Stimulated activated CD4-positive, alpha-beta T cell treated with anti-CD3 and anti-CD28 coated beads, TNF-alpha, amount 100 ng/mL, for 48 hours (primary cell): ENCODE measurements at regions not wholly inside any gene's neighbourhood (a gene's known extent, or its start where the extent isn't known, plus 50 kb on each side); places are given as distances from the start of the nearest gene placed in this dataset.

Experiments
- DNase-seq, 3 donors: peaks; one replicate each; pipeline ENCODE4 v3.0.0-alpha.2; 2020; ENCODE audit warnings: low read depth in 3 of 3

DNA sequence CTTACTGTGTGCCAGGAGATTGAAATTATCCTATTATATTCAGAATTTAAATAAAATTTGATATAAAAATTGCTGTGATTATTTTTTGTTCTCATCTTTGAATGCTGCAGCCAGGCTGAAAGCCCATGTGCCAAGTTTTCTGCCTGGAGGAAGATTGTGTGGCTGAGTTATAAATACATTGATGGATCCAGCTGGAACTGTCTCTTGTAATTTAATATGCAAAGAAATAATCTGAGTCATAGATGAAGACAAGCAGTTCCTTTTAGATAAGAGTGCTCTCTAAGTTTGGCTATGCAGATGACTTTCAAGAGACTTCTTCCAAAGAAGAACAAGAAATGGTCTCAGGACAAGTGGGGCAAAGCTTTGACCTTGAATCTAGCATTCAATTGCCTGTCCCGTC is 871.0 kb downstream of the CDH11 start:
- no peak for DNase-seq

GRCh38 chr16:64242492-64242891 is 879.4 kb downstream of the CDH11 start:
- no peak for DNase-seq

DNA sequence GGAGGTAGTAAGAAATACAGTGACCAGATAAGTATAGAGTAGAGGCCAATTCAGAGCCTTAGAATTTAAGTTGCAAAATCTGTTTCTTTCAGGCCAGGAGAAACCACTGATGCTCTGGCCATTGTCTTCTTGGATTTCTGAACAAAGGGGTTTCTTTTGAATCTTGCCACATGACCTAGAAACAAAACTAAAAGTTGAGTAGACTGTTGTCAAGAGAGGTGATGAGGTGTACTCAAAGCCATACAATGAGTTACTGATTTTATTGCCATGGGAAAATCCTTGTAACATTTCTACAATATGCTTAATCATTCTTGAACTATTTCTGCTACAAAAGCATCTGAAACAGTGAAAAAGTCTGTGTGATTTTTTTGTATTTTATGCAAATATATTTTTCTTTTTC is 881.3 kb downstream of the CDH11 start:
- no peak for DNase-seq

- no peak for DNase-seq
Measured at GRCh38 chr16:64238571-64238970, 883.3 kb downstream of the CDH11 start.

DNA sequence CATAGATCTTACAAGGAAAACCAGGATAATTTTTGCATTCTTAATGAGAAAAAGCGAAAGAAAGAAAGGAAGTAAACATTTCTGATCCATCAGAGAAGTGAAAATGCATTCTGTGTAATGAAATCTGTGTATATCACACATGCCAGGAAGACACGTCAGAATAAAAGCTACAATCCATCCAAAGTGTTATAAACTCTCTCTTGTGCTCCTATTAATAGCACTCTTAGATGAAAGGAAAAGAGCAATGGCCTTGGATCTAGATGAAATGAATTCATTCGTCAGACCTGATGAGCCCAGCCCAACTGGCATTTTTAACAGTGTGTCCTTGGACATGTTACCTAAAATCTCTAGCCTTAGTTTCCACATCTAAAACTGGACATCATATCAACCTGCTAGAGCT is 885.5 kb downstream of the CDH11 start:
- no peak for DNase-seq

- DNase-seq, result no peak
Measured at GRCh38 chr16:64234200-64234599, 887.7 kb downstream of the CDH11 start.

DNA sequence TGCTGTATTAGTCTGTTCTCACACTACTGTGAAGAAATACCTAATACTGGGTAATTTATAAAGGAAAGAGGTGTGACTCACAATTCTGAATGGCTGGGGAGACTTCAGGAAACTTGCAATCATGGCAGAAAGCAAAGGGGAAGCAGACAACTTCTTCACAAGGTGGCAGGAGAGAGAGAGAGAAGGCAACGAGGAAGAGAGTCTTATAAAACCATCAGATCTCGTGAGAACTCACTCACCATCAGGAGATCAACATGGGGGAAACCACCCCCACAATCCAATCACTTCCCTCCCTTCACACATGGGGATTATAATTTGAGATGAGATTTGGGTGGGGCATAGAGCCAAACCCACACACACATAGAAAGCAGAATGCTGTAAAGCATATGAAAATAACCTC is 896.2 kb downstream of the CDH11 start:
- DNase-seq, result no peak

GRCh38 chr16:64225036-64225435 is 896.8 kb downstream of the CDH11 start:
- DNase-seq, result no peak

GRCh38 chr16:64217789-64218535 is 903.9 kb downstream of the CDH11 start:
- DNase-seq, result no peak

DNA sequence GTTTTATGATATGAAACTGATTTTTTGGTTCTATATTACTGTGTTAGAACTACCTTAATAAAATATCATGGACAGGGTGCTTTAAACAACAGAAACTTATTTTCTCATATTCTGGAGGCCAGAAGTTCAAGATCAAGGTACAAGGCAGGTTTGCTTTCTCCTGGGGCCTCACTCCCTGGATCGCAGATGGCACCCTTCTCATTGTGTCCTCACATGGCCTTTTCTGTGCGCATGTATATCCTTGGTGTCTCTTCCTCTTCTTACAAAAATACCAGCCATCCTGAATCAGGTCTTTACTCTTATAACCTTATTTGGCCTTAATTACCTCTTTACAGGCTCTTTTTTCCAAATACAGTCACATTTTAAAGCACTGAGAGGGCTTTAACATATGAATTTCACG is 906.1 kb downstream of the CDH11 start:
- DNase-seq, result no peak

GRCh38 chr16:64211331-64211730 is 910.5 kb downstream of the CDH11 start:
- DNase-seq, result no peak

DNA sequence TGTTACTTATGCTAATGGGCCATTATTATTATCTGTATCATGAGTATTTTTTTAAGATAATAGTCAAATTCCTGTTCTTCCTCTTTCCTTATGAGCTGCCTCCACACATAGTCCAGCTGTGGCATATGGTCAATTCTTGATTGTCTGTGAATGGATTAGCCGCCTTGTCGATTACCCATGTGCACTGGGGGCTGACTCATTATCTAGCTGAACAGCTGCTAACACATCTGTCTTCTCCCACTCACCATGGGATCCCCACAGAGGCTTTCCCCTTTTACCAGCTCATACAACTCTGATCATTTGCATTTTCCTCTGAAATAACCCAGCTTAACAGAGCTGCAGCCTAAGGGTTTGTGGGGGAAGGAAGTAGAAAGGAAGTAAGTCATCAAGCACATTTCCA is 915.0 kb downstream of the CDH11 start:
- DNase-seq, result no peak

DNA sequence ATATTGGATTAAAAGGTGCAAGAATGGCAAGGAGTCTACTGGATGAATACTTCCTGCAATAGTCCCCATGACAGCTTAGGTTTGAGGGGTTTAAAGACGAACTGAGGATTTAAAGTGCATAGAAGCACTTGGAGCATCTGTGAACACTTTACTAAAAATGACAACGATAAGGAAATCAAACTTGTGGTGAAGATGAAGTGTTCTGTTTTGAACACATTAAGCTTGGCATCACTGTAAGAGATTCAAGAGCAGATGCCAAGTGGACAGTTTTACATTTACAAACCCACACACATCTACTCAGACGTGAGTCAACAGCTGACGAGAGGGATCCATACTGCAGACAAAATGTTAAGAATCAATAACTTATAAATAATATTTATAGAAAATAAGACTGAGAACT is 918.7 kb downstream of the CDH11 start:
- DNase-seq, result no peak

DNA sequence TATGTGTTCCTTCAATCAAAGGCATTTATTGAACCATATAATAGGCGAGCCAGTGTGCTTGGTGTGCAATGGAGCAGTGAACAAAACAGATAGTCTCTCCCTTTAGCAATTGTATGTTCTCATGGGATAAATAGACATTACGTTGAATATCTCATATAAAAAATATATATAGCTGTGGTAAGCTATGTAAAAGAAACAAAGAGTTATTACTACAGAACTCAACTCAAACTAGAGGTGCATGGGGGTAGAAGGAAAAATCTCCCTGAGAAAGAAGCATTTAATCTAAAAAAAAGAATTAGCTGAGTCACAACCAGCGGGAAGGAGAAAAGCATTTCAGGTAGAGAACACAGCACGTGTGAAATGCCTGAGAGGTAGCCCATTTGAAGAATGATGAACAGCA is 919.3 kb downstream of the CDH11 start:
- DNase-seq, result no peak

DNA sequence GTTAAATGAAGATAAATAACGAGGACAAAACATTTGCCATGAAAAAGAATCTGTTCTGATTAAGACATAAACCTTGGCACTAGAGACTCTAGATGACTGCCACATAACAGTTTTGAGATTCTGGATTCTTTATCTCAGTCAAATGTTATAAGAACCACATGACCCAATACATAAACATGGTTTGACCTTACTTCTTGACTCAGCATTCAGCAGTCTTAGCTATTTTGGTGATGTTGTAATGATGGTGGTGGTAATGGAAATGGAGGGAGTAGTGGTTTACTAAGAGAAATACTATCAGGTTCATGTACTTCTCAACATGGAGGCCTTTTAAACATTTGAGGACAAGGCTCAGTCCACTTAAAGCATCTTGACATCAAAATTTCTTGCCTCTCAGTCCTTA is 925.4 kb downstream of the CDH11 start:
- no peak for DNase-seq

GRCh38 chr16:64185954-64186353 is 935.9 kb downstream of the CDH11 start:
- no peak for DNase-seq

GRCh38 chr16:64184156-64184555 is 937.7 kb downstream of the CDH11 start:
- DNase-seq, result no peak

- DNase-seq, result no peak
Measured at GRCh38 chr16:64182985-64183384, 938.9 kb downstream of the CDH11 start.

- DNase-seq, result no peak
Measured at GRCh38 chr16:64181271-64181925, 940.5 kb downstream of the CDH11 start.

GRCh38 chr16:64180136-64180900 is 941.5 kb downstream of the CDH11 start:
- no peak for DNase-seq

GRCh38 chr16:64174327-64174726 is 947.5 kb downstream of the CDH11 start:
- DNase-seq, result no peak

DNA sequence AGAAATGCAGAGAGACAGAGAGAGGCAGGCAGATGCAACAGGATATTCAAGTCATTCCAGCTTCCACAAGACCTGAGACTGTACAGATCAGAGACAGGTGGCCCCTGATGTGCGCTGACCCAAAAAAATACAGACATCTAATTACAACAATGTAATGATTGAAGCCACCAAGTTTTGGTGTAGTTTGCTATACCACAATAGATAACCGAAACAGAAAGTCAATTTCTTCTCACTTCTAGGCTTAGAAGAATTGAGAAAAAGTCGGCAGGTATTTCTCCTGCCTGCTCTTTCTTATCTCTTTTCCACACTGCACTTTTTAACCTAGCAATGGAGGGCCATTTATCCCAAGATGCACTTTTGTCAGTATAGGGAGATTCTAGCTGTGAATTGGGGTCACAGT is 949.2 kb downstream of the CDH11 start:
- DNase-seq, result no peak

DNA sequence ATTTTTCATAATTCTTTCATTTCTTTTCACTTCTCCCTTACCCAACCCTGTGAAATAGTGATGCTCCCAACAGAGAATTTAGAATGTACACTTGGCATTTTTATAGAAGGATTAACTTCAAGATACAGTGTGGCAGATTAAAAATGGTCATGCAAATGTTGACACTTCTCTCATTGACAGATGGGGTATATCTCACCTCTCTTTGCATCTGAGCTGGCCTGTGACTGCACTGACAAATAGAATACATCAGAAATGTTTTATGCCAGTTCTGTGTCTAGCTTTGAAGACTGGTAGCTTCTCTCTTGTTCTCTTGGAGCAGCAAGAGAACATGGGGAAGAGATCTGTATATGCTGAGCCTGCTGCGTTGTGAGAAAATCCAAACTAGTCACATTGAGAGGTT is 949.6 kb downstream of the CDH11 start:
- DNase-seq, result no peak
